ENCODE measurements at regions not wholly inside any gene's neighbourhood (a gene's known extent, or its start where the extent isn't known, plus 50 kb on each side); places are given as distances from the start of the nearest gene placed in this dataset.

DNA sequence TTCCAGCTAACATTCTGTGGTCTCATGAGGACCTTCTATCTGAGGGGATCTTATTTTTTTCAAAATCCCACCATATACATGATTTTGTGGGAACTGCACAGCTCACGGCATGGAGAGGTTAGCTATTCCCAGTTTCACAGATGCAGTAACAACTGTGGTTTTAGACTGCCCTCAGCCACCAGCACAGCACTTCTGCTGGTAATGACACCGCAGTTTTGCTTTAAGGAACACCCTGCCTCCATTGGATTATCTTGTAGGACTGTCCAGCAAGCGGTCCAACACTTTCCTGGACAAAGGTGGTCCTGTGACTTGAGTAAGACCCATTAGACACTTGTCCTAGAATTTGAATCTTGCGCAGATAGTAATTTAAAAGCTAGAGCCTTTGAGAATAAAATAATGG lies 65.3 kb upstream of the SMNDC1 start:
- Histone ChIP-seq H3K4me3 (ENCODE audit: low read length) (no peak overlapping the region), H3F3A (ENCODE audit: insufficient read depth, low read length, poor library complexity, severe bottlenecking) (no peaks in the 10 kb centered on the region), H3K9me2 (ENCODE audit: insufficient read depth, low read length) (no peaks in the 10 kb centered on the region), H3K9me3 (ENCODE audit: low read length) (no peaks in the 10 kb centered on the region), H4K20me1 (ENCODE audit: insufficient read depth) (no peaks in the 10 kb centered on the region), H3K36me3 (ENCODE audit: insufficient read depth, low read length) (no peaks in the 10 kb centered on the region), H3K27ac (ENCODE audit: low read length) (no peak overlapping the region), H3K27me3 (ENCODE audit: insufficient read depth, low read depth, low read length) (no peaks in the 10 kb centered on the region), H2AFZ (ENCODE audit: low read depth, low read length) (no peak overlapping the region), H3K9ac (ENCODE audit: low read length) (no peak overlapping the region), H3K79me2 (replicated peaks; ENCODE audit: insufficient read depth, low read length) (no peaks in the 10 kb centered on the region), H3K4me2 (ENCODE audit: low read length) (no peak overlapping the region)
- TF ChIP-seq EZH2 (IDR thresholded peaks at IDR 0.05; ENCODE audit: borderline replicate concordance, insufficient read depth, low read length, poor library complexity, severe bottlenecking) (no peak), POLR2AphosphoS5 (IDR thresholded peaks at IDR 0.05) (no peak), TAF1 (IDR thresholded peaks at IDR 0.05; ENCODE audit: low read depth) (no peak), SMC3 (conservative IDR thresholded peaks at IDR 0.05; ENCODE audit: poor library complexity) (no peak)
- TF ChIP-seq, protein P1, sequence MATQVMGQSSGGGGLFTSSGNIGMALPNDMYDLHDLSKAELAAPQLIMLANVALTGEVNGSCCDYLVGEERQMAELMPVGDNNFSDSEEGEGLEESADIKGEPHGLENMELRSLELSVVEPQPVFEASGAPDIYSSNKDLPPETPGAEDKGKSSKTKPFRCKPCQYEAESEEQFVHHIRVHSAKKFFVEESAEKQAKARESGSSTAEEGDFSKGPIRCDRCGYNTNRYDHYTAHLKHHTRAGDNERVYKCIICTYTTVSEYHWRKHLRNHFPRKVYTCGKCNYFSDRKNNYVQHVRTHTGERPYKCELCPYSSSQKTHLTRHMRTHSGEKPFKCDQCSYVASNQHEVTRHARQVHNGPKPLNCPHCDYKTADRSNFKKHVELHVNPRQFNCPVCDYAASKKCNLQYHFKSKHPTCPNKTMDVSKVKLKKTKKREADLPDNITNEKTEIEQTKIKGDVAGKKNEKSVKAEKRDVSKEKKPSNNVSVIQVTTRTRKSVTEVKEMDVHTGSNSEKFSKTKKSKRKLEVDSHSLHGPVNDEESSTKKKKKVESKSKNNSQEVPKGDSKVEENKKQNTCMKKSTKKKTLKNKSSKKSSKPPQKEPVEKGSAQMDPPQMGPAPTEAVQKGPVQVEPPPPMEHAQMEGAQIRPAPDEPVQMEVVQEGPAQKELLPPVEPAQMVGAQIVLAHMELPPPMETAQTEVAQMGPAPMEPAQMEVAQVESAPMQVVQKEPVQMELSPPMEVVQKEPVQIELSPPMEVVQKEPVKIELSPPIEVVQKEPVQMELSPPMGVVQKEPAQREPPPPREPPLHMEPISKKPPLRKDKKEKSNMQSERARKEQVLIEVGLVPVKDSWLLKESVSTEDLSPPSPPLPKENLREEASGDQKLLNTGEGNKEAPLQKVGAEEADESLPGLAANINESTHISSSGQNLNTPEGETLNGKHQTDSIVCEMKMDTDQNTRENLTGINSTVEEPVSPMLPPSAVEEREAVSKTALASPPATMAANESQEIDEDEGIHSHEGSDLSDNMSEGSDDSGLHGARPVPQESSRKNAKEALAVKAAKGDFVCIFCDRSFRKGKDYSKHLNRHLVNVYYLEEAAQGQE (IDR thresholded peaks at IDR 0.05; ENCODE audit: borderline replicate concordance), result no peak

DNA sequence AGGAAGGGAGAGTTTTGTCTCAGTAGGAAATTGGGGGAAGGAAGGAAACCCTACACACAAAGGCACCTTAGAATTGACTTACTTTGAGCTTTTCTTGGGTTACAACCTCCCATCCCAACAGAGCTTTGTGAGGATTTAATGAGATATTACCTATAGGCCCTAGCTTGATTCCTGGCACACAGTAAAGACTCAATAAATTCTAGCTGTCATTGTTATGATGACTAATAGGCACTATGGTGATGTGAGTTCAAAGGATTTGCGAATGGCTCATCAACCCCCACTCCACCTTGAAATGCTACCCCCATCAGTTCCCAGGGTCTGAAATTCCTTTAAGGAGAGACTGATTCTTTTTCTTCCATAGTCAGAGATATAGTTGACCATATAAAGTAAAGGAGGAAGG lies 67.9 kb upstream of the SMNDC1 start:
- Histone ChIP-seq H3K79me2 (replicated peaks; ENCODE audit: insufficient read depth, low read length) (no peaks in the 10 kb centered on the region), H4K20me1 (ENCODE audit: insufficient read depth) (no peaks in the 10 kb centered on the region), H3K4me3 (ENCODE audit: low read length) (no peak overlapping the region), H3K4me2 (ENCODE audit: low read length) (no peak overlapping the region), H3K9ac (ENCODE audit: low read length) (no peak overlapping the region), H2AFZ (ENCODE audit: low read depth, low read length) (no peak overlapping the region), H3K27ac (ENCODE audit: low read length) (no peak overlapping the region), H3K9me3 (ENCODE audit: low read length) (no peaks in the 10 kb centered on the region), H3F3A (ENCODE audit: insufficient read depth, low read length, poor library complexity, severe bottlenecking) (no peaks in the 10 kb centered on the region), H3K36me3 (ENCODE audit: insufficient read depth, low read length) (no peaks in the 10 kb centered on the region), H3K27me3 (ENCODE audit: insufficient read depth, low read depth, low read length) (no peaks in the 10 kb centered on the region), H3K9me2 (ENCODE audit: insufficient read depth, low read length) (no peaks in the 10 kb centered on the region)
- TF ChIP-seq TAF1 (IDR thresholded peaks at IDR 0.05; ENCODE audit: low read depth) (no peak), EZH2 (IDR thresholded peaks at IDR 0.05; ENCODE audit: borderline replicate concordance, insufficient read depth, low read length, poor library complexity, severe bottlenecking) (no peak), EP300 (conservative IDR thresholded peaks at IDR 0.05; ENCODE audit: poor library complexity, severe bottlenecking) (no peak), RAD21 (conservative IDR thresholded peaks at IDR 0.05) (no peak), MXI1 (conservative IDR thresholded peaks at IDR 0.05; ENCODE audit: poor library complexity, severe bottlenecking) (no peak), SMC3 (conservative IDR thresholded peaks at IDR 0.05; ENCODE audit: poor library complexity) (no peak), POLR2AphosphoS5 (IDR thresholded peaks at IDR 0.05) (no peak)
- TF ChIP-seq, protein P2, sequence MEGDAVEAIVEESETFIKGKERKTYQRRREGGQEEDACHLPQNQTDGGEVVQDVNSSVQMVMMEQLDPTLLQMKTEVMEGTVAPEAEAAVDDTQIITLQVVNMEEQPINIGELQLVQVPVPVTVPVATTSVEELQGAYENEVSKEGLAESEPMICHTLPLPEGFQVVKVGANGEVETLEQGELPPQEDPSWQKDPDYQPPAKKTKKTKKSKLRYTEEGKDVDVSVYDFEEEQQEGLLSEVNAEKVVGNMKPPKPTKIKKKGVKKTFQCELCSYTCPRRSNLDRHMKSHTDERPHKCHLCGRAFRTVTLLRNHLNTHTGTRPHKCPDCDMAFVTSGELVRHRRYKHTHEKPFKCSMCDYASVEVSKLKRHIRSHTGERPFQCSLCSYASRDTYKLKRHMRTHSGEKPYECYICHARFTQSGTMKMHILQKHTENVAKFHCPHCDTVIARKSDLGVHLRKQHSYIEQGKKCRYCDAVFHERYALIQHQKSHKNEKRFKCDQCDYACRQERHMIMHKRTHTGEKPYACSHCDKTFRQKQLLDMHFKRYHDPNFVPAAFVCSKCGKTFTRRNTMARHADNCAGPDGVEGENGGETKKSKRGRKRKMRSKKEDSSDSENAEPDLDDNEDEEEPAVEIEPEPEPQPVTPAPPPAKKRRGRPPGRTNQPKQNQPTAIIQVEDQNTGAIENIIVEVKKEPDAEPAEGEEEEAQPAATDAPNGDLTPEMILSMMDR (IDR thresholded peaks at IDR 0.05; ENCODE audit: poor library complexity, severe bottlenecking), result no peak
- TF ChIP-seq, protein P1 (IDR thresholded peaks at IDR 0.05; ENCODE audit: borderline replicate concordance), result no peak

Measured in neural cell (in vitro differentiated cells).